ENCODE measurements at regions not wholly inside any gene's neighbourhood (a gene's known extent, or its start where the extent isn't known, plus 50 kb on each side); places are given as distances from the start of the nearest gene placed in this dataset.

DNA sequence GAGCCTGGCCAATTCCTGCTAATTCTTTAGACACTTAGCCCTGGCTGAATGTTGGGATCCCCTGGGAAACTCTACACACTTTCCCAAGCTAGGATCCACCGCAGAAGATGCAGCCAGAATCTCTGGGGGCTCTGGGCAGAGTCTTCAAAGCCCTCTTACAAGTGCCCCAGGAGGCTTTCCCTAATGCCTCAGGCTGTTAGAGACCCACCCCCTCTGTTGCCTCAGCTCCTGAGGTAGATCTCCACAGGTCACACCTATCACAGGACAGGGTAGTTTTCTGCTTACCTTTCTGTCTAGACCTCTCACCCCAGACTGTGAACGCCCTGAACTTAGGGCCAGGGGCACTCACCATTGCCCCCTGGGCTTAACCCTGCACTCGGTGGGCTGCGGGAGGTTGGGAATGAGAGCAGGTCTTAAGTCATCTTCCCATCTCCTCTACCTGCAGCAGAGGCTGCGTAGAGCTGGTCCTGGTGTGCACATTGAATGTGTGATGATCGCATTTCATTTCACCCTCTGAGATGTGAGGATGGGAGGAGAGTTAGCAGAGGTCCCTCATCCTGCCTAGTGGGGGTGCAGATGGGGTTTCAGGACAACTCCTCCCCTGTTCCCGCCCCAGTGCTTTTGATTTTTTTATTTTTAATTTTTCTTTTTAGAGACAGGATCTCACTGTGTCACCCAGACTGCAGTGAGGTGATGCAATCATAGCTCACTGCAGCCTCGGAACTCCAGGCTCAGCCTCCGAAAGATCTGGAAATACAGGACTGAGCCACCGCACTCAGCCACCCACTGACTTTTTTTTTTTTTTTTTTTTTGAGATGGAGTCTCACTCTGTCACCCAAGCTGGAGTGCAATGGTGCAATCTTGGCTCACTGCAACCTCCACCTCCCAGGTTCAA is 89.0 kb upstream of the LHX1 start:
- Histone ChIP-seq H3K9me3 (ENCODE audit: insufficient read depth in 2 of 2, low read depth in 1 of 2, low read length in 1 of 2) (no peaks in the 10 kb centered on the region), H3K27me3 (replicated peaks in 1 of 4; ENCODE audit: control insufficient read depth in 3 of 4, extremely low read depth in 1 of 4, insufficient read depth in 3 of 4, low read length in 3 of 4) (peaks cover 0 to 4% (median 2%) of the 10 kb centered on the region in 4 experiments; a peak in 3 of 7 replicates), H3K79me1 (ENCODE audit: low read depth, low read length) (no peaks in the 10 kb centered on the region), H3K36me3 (ENCODE audit: control insufficient read depth in 2 of 4, insufficient read depth in 4 of 4, low read length in 3 of 4) (no peaks in the 10 kb centered on the region), H2BK5ac (ENCODE audit: low read depth, low read length) (no peak overlapping the region), H3K23me2 (ENCODE audit: low read depth, low read length) (no peaks in the 10 kb centered on the region), H3K79me2 (ENCODE audit: control insufficient read depth in 1 of 2, insufficient read depth in 2 of 2, low read length in 2 of 2) (no peaks in the 10 kb centered on the region), H2BK12ac (ENCODE audit: low read depth, low read length) (no peak overlapping the region), H4K5ac (ENCODE audit: insufficient read length, low read depth, low read length) (no peak overlapping the region), H3K9ac (replicated peaks in 1 of 4; ENCODE audit: extremely low read depth in 1 of 4, low read depth in 3 of 4, low read length in 3 of 4) (no peak overlapping the region; a peak in 1 of 7 replicates), H3K4me2 (ENCODE audit: insufficient read depth in 1 of 2, low read depth in 2 of 2, low read length in 2 of 2) (no peak overlapping the region), H3K4ac (replicated peaks; ENCODE audit: insufficient read length, low read depth, low read length) (no peak overlapping the region), H3K14ac (ENCODE audit: insufficient read length) (no peak overlapping the region), H4K20me1 (replicated peaks in 1 of 2; ENCODE audit: control insufficient read depth in 1 of 2, insufficient read depth in 2 of 2, low read length in 2 of 2) (no peaks in the 10 kb centered on the region), H3K18ac (ENCODE audit: extremely low read depth, low read length) (no peak overlapping the region), H3K4me1 (replicated peaks in 1 of 4; ENCODE audit: control insufficient read depth in 3 of 4, insufficient read depth in 4 of 4, low read length in 3 of 4) (peaks cover 0 to 5% (median under 1%) of the 10 kb centered on the region in 4 experiments; a peak in 4 of 7 replicates), H2BK15ac (ENCODE audit: low read length) (peak overlapping the region; percentile 9; the same call in 1 of the 2 replicates), H2BK20ac (ENCODE audit: low read length) (no peak overlapping the region), H2BK120ac (replicated peaks; ENCODE audit: low read depth, low read length) (no peak overlapping the region), H3K4me3 (ENCODE audit: extremely low read depth in 1 of 4, insufficient read depth in 2 of 4, low read depth in 3 of 4, low read length in 4 of 4) (no peak overlapping the region), H3K23ac (ENCODE audit: insufficient read length) (no peak overlapping the region), H3K56ac (replicated peaks; ENCODE audit: insufficient read length, low read depth, low read length) (no peak overlapping the region), H4K8ac (ENCODE audit: extremely low read depth, insufficient read depth, low read length) (no peak overlapping the region), H4K91ac (replicated peaks; ENCODE audit: insufficient read length, low read length) (no peak overlapping the region), H2AK5ac (ENCODE audit: low read depth, low read length) (no peak overlapping the region), H3K27ac (ENCODE audit: low read depth, low read length) (no peak overlapping the region), H2AFZ (ENCODE audit: low read length) (no peak overlapping the region)
- ChIA-PET POLR2A (ENCODE audit: partially characterized antibody) (interaction anchor here (1.3 kb wide), 1 partner anchor 44 kb away, joined by 3 read pairs; no protein-coding TSS in a partner anchor), CTCF (ENCODE audit: partially characterized antibody) (interaction anchor here (0.8 to 1.7 kb wide), 9 partner anchors 10 to 349 kb away, joined by 3 to 5 read pairs (median 3); no protein-coding TSS in a partner anchor)
- no peak for DNase-seq (ENCODE audit: low read depth in 1 of 2, low spot score in 2 of 2)
- TF ChIP-seq GABPA (IDR thresholded peaks at IDR 0.05; ENCODE audit: borderline replicate concordance, insufficient read depth, low read length) (no peak), SIX5 (IDR thresholded peaks at IDR 0.05; ENCODE audit: low read depth, low read length) (no peak), NANOG (IDR thresholded peaks at IDR 0.05; ENCODE audit: insufficient read depth, low read depth, low read length, poor library complexity, severe bottlenecking) (no peak), SRF (IDR thresholded peaks at IDR 0.05; ENCODE audit: low read depth, low read length) (no peak)
- TF ChIP-seq, protein P1, sequence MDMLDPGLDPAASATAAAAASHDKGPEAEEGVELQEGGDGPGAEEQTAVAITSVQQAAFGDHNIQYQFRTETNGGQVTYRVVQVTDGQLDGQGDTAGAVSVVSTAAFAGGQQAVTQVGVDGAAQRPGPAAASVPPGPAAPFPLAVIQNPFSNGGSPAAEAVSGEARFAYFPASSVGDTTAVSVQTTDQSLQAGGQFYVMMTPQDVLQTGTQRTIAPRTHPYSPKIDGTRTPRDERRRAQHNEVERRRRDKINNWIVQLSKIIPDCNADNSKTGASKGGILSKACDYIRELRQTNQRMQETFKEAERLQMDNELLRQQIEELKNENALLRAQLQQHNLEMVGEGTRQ (IDR thresholded peaks at IDR 0.05; ENCODE audit: low read length) = no peak
- WGBS, 2 experiments (ENCODE audit: extremely low coverage in 1 of 2, insufficient coverage in 1 of 2, insufficient read length in 1 of 2, insufficient replicate concordance in 2 of 2, low coverage in 1 of 2, low lambda C conversion rate in 2 of 2, missing lambda C conversion rate in 1 of 2) = 91% methylated on average over 10 of the region's 10 CpGs; no CpG with 5 or more reads in 1 of the 2 experiments
- no peak for FAIRE-seq
